HG03342 (cell line): ENCODE measurements at regions not wholly inside any gene's neighbourhood (a gene's known extent, or its start where the extent isn't known, plus 50 kb on each side); places are given as distances from the start of the nearest gene placed in this dataset.

ENCODE experiments used
- ATAC-seq: cut with Tn5 transposase; IDR thresholded peaks from one replicate; pipeline ENCODE4 v1.9.1; 2021; ENCODE audit warnings: mild to moderate bottlenecking, moderate library complexity; ENCODE audit not compliant: unreplicated experiment

GRCh38 chr12:88413646-88414045, 166.6 kb downstream of the KITLG start:
- ATAC-seq = no peak

- no peak for ATAC-seq
These were observed 164.1 kb downstream of the KITLG start for GRCh38 chr12:88416155-88416554.

GRCh38 chr12:88416786-88417185, 163.5 kb downstream of the KITLG start:
- no peak for ATAC-seq

GRCh38 chr12:88417531-88417930, 162.7 kb downstream of the KITLG start:
- ATAC-seq = no peak

- no peak for ATAC-seq
These were observed 161.3 kb downstream of the KITLG start for GRCh38 chr12:88418856-88419497.

GRCh38 chr12:88419794-88420193, 160.5 kb downstream of the KITLG start:
- no peak for ATAC-seq

GRCh38 chr12:88420457-88420856, 159.8 kb downstream of the KITLG start:
- no peak for ATAC-seq

GRCh38 chr12:88424791-88425730, 155.2 kb downstream of the KITLG start:
- ATAC-seq = no peak

- ATAC-seq = no peak
These were observed 151.9 kb downstream of the KITLG start for GRCh38 chr12:88428350-88428749.

- no peak for ATAC-seq
These were observed 149.0 kb downstream of the KITLG start for GRCh38 chr12:88431246-88431645.

GRCh38 chr12:88432531-88433490, 147.5 kb downstream of the KITLG start:
- no peak for ATAC-seq

- peak; percentile 75 for ATAC-seq
These were observed 146.1 kb downstream of the KITLG start for GRCh38 chr12:88433997-88434703.

GRCh38 chr12:88435334-88436076, 144.8 kb downstream of the KITLG start:
- ATAC-seq = no peak

- ATAC-seq = no peak
These were observed 143.0 kb downstream of the KITLG start for GRCh38 chr12:88437226-88437625.
